RWPE2 (cell line): ENCODE measurements at regions not wholly inside any gene's neighbourhood (a gene's known extent, or its start where the extent isn't known, plus 50 kb on each side); places are given as distances from the start of the nearest gene placed in this dataset.

ENCODE experiments used
- ATAC-seq: fragments of 200-7000 bp; cut with Tn5 transposase; 3 replicates; pipeline ENCODE4 v1.9.1; 2021; ENCODE audit warnings: low read depth
- DNase-seq: peaks from one replicate; pipeline ENCODE4 v3.0.0-alpha.2; 2020; ENCODE audit warnings: low spot score
- H3K27ac ChIP-seq: fragments of 450-650 bp; 2 replicates; pipeline ENCODE4 v1.5.1; 2017; ENCODE audit warnings: mild to moderate bottlenecking; ENCODE audit not compliant: poor library complexity, severe bottlenecking
- H3K27me3 ChIP-seq: fragments of 250-450 bp; sonication (Bioruptor Pico); 2 replicates; pipeline ENCODE4 v1.5.1; 2021; ENCODE audit warnings: mild to moderate bottlenecking, moderate library complexity; ENCODE audit not compliant: insufficient read depth, poor library complexity, severe bottlenecking
- H3K36me3 ChIP-seq: fragments of 250-450 bp; sonication (Bioruptor Pico); 2 replicates; pipeline ENCODE4 v1.5.1; 2020; ENCODE audit warnings: low read depth, mild to moderate bottlenecking, moderate library complexity
- H3K4me1 ChIP-seq: fragments of 250-450 bp; sonication (Bioruptor Pico); 2 replicates; pipeline ENCODE4 v1.5.1; 2021; ENCODE audit warnings: mild to moderate bottlenecking, moderate library complexity; ENCODE audit not compliant: insufficient read depth, poor library complexity, severe bottlenecking
- H3K4me3 ChIP-seq: fragments of 250-450 bp; sonication (Bioruptor Pico); 2 replicates; pipeline ENCODE4 v1.5.1; 2021; ENCODE audit warnings: mild to moderate bottlenecking, moderate library complexity; ENCODE audit not compliant: severe bottlenecking
- H3K9me3 ChIP-seq: fragments of 250-450 bp; sonication (Bioruptor Pico); 2 replicates; pipeline ENCODE4 v1.5.1; 2021; ENCODE audit warnings: mild to moderate bottlenecking, moderate library complexity; ENCODE audit not compliant: severe bottlenecking
- CTCF ChIP-seq: fragments of 450-650 bp; IDR thresholded peaks from one replicate; pipeline ENCODE4 v1.5.1; 2017; ENCODE audit warnings: mild to moderate bottlenecking, moderate library complexity; ENCODE audit not compliant: poor library complexity, severe bottlenecking

DNA sequence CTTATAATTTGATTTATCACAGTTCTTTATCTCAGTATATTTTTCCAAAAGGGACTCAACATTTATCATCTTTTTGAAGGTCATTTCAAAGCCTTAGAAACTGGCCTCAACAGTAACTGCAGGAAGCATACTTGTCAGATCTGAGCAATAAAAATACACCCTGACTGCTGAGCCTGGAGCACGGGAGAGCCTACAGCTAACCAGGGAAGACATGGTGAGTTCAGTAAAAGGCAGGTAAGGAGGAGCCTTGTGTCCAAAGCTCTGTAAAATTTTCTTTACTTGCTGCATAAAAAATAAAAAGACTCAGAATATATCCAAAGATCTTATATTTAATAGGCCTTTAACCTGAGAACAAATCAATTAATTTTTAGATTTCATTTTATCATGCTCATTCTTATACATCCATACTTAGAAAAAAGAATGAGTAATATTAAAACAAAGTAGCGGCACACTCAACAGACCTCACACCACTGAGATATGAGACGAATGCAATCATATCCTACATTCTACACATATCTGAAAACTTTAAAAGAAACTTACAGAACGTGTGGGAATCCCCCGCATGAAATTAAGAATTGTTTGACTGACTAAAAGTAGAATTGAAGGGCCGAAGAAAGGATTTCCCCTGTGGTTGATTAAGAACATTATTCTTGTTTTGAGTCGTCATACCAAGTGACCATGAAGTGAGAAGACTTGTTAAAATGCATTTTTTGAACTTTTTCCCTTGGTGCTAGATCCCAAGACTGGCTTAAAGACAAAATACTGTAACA, 296.4 kb upstream of the MKLN1 start:
- no peaks in the 10 kb centered on the region for H3K27me3 ChIP-seq
- ATAC-seq (no peak), DNase-seq (no peak)
- peaks cover 16% of the 10 kb centered on the region for H3K4me1 ChIP-seq
- no peak overlapping the region for H3K27ac ChIP-seq
- no peak overlapping the region for H3K4me3 ChIP-seq
- TF ChIP-seq CTCF: no peak
- H3K36me3 ChIP-seq: no peaks in the 10 kb centered on the region
- H3K9me3 ChIP-seq: no peaks in the 10 kb centered on the region

DNA sequence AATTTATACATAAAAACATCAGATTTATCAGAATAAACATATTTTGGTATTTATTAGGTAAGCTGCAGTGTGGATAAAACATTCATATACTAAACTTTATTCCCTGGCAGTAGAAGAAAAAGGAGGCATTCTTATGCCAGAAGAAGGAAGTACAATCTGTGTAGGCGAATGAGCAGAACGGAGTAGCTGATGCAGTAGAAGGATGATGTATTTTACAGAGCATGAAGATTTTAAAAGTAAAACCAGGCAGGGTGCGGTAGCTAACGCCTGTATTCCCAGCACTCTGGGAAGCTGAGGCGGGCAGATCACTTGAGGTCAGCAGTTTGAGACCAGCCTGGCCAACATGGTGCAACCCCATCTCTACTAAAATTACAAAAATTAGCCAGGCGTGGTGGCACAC, 294.9 kb upstream of the MKLN1 start:
- no peak overlapping the region for H3K4me3 ChIP-seq
- no peak for TF ChIP-seq CTCF
- DNase-seq: no peak
- H3K27ac ChIP-seq: no peak overlapping the region
- no peak for ATAC-seq
- no peaks in the 10 kb centered on the region for H3K9me3 ChIP-seq
- peaks cover 3% of the 10 kb centered on the region for H3K4me1 ChIP-seq
- H3K27me3 ChIP-seq: no peaks in the 10 kb centered on the region
- H3K36me3 ChIP-seq: no peaks in the 10 kb centered on the region

DNA sequence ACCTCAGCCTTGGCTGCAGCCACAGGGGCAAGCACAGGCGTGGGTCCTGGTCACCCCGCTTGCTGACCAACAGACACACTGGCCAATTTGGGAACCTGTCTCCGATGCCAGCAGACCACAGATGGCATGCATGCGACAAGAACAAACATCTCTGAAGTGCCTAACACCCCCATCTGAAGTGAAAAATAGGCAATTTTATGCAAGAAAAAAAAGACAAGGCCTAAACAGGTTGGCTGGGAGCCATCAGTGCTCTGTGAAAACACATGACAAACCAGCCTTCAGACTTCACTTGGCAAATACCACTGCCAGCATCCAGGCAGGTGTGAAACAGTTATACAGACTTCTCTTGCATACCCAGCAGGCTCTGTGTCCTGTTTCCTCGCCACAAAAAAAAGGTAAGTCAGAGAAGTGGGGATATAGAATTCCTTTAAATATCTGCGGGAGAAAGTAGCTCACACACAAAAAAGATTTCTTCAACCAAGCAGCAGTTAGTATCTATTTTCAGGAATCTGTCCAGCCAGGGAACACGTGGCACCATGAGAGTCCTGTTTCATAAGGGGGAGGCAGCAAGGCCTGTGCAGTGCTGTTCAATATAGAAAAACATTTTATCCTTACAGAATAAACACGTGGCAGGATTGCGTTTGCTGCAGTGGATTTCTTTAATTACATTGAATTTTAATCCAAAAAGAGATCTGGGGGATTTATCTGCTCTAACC, 293.4 kb upstream of the MKLN1 start:
- Histone ChIP-seq H3K27me3 (no peaks in the 10 kb centered on the region), H3K4me3 (no peak overlapping the region), H3K9me3 (no peaks in the 10 kb centered on the region), H3K36me3 (no peaks in the 10 kb centered on the region), H3K4me1 (peaks cover 7% of the 10 kb centered on the region), H3K27ac (no peak overlapping the region)
- TF ChIP-seq CTCF: no peak
- DNase-seq: no peak
- no peak for ATAC-seq

DNA sequence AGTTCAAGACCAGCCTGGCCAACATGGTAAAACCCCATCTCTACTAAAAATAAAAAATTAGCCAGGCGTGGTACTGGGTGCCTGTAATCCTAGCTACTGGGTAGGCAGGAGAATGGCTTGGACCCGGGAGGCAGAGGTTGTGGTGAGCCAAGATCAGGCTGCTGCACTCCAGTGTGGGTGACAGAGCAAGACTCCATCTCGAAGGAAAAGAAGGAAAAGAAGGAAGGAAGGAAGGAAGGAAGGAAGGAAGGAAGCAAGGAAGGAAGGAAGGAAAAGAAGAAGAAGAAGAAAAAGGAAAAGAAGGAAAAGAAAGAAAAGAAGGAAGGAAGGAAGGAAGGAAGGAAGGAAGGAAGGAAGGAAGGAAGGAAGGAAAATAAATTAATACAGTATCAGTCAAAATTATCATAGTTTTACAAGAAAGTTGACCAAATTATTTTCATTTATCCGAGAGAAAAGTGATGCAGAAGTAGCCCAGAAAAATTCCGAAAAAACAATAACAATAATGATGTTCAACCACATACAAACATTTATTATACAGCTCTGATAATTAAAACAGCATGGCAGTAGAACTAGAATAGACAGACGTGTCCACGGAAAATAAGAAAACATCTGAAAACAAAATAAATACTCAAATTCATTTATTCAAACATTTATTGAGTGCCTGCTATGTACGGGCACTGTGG, 292.4 kb upstream of the MKLN1 start:
- DNase-seq: no peak
- H3K27me3 ChIP-seq: no peaks in the 10 kb centered on the region
- peaks cover 16% of the 10 kb centered on the region for H3K4me1 ChIP-seq
- H3K9me3 ChIP-seq: no peaks in the 10 kb centered on the region
- no peak overlapping the region for H3K27ac ChIP-seq
- no peak for ATAC-seq
- TF ChIP-seq CTCF: no peak
- no peaks in the 10 kb centered on the region for H3K36me3 ChIP-seq
- no peak overlapping the region for H3K4me3 ChIP-seq
